Left ventricle myocardium inferior (tissue), 1 donor: ENCODE measurements at regions not wholly inside any gene's neighbourhood (a gene's known extent, or its start where the extent isn't known, plus 50 kb on each side); places are given as distances from the start of the nearest gene placed in this dataset.

Experiments
- DNase-seq: peaks from one replicate; pipeline ENCODE4 v3.0.0-alpha.2; 2020
- H3K27ac ChIP-seq: fragments of 200-600 bp; replicated peaks from 2 replicates; pipeline ENCODE4 v1.8.0; 2021
- H3K27me3 ChIP-seq: fragments of 200-600 bp; 2 replicates; pipeline ENCODE4 v1.8.0; 2021; ENCODE audit warnings: low read depth
- H3K36me3 ChIP-seq: fragments of 200-600 bp; 2 replicates; pipeline ENCODE4 v1.8.0; 2021
- H3K4me1 ChIP-seq: fragments of 200-600 bp; 2 replicates; pipeline ENCODE4 v1.8.0; 2021
- H3K4me3 ChIP-seq: fragments of 200-600 bp; 2 replicates; pipeline ENCODE4 v1.8.0; 2021; ENCODE audit warnings: mild to moderate bottlenecking, moderate library complexity
- H3K9me3 ChIP-seq: fragments of 200-600 bp; replicated peaks from 2 replicates; pipeline ENCODE4 v1.8.0; 2021
- intact Hi-C: fragments of 100-400 bp; cut with micrococcal nuclease; formaldehyde crosslinking; loops from one replicate; pipeline ENCODE4 v1.11.0; 2022
- TF ChIP-seq, protein P1 (sequence below): fragments of 200-600 bp; IDR thresholded peaks from 2 replicates; pipeline ENCODE4 v1.8.0; 2021; ENCODE audit warnings: antibody characterized with exemption, mild to moderate bottlenecking, borderline replicate concordance
- donor health status: DM: no; HTN: yes; CAD: no; lungs with severe emphysema.

DNA sequence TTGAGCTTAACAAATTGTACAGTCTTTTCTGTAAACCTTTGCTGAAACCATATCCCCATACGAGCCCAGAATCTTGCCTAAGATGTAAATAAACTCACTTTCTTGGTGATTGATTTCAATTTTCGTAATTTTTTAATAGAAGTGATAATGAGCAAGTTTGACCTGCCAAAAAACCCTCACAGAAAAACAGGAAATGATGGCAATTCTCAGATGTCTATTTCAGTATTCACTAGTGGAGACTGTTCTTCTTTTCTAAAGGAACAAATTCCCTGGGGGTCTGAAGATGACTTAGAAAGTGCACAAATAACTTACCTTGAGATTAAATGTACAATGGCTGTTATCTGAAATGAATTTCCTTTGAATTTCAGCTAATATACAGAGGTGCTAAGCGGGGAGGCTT, 116.5 kb upstream of the CMC1 start:
- TF ChIP-seq, protein P1, sequence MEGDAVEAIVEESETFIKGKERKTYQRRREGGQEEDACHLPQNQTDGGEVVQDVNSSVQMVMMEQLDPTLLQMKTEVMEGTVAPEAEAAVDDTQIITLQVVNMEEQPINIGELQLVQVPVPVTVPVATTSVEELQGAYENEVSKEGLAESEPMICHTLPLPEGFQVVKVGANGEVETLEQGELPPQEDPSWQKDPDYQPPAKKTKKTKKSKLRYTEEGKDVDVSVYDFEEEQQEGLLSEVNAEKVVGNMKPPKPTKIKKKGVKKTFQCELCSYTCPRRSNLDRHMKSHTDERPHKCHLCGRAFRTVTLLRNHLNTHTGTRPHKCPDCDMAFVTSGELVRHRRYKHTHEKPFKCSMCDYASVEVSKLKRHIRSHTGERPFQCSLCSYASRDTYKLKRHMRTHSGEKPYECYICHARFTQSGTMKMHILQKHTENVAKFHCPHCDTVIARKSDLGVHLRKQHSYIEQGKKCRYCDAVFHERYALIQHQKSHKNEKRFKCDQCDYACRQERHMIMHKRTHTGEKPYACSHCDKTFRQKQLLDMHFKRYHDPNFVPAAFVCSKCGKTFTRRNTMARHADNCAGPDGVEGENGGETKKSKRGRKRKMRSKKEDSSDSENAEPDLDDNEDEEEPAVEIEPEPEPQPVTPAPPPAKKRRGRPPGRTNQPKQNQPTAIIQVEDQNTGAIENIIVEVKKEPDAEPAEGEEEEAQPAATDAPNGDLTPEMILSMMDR = no peak
- Histone ChIP-seq H3K27ac (peak overlapping the region; percentile 63), H3K4me1 (peaks cover 20% of the 10 kb centered on the region), H3K4me3 (no peak overlapping the region), H3K9me3 (no peaks in the 10 kb centered on the region), H3K36me3 (no peaks in the 10 kb centered on the region), H3K27me3 (no peaks in the 10 kb centered on the region)
- intact Hi-C loops = no loop called here
- no peak for DNase-seq

DNA sequence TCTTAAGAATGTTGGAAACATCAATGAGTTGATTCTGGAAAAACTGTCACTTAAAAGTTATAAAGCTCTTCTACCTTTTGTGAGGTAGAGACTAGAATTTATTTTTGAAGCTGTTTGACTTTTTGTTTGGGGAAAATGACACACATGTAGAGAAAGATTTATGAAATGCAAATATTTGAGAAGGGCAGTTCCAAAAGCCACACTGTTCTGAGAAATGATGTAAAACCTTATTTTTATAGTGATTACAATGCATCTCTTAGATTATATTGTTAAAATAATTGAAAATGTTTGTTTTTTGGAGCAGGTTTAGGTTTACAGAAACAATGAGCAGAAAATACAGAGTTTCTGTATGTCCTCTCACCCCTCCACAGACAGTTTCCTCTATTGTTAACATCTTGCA, 116.1 kb upstream of the CMC1 start:
- no peak for DNase-seq
- Histone ChIP-seq H3K4me3 (no peak overlapping the region), H3K4me1 (peaks cover 20% of the 10 kb centered on the region), H3K36me3 (no peaks in the 10 kb centered on the region), H3K9me3 (no peaks in the 10 kb centered on the region), H3K27ac (peak overlapping the region; percentile 63), H3K27me3 (no peaks in the 10 kb centered on the region)
- TF ChIP-seq, protein P1 = no peak
- intact Hi-C loops = no loop called here

DNA sequence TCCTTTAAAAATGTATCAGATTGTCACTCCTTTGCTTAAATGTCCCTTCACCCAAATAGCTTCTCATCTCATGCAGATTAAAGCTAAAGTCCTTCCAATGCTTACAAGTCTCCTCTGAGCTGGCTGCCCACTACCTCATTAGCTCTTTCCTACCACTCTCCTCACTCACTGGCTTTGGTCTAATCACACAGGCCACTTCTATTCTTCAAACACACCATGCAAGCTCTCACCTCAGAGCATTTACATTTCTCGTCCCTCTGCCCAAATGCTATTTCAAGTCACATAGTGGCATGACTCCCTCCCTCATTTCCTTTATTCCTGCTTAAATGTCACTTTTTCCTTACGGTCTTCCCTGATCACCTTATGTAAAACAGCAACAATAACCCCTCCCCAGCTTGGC, 110.6 kb upstream of the CMC1 start:
- intact Hi-C loops = no loop called here
- Histone ChIP-seq H3K4me3 (no peak overlapping the region), H3K36me3 (no peaks in the 10 kb centered on the region), H3K27me3 (no peaks in the 10 kb centered on the region), H3K4me1 (no peaks in the 10 kb centered on the region), H3K9me3 (no peaks in the 10 kb centered on the region), H3K27ac (no peak overlapping the region)
- no peak for DNase-seq
- TF ChIP-seq, protein P1 = no peak

DNA sequence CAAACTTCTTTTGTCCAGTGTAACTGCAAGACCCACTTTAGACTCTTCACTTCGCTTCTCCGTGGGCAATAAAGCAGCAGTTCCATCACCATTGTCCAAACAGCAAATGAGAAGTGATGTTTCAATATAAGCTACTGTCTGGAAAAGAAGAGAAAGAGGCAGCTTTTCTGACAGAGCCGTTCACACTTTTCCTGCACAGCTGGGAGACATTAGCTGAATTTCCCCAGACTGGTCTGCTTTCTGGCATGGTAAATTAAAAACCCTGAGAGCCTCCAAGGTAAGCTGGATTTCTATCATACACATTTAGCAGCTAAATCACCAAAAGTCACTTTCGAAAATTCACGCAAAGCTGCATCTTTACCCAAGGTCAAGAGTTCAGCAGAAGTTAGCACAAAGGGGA, 108.5 kb upstream of the CMC1 start:
- TF ChIP-seq, protein P1 = no peak
- Histone ChIP-seq H3K27me3 (no peaks in the 10 kb centered on the region), H3K27ac (no peak overlapping the region), H3K4me3 (no peak overlapping the region), H3K9me3 (no peaks in the 10 kb centered on the region), H3K4me1 (no peaks in the 10 kb centered on the region), H3K36me3 (no peaks in the 10 kb centered on the region)
- intact Hi-C loops = no loop called here
- no peak for DNase-seq

DNA sequence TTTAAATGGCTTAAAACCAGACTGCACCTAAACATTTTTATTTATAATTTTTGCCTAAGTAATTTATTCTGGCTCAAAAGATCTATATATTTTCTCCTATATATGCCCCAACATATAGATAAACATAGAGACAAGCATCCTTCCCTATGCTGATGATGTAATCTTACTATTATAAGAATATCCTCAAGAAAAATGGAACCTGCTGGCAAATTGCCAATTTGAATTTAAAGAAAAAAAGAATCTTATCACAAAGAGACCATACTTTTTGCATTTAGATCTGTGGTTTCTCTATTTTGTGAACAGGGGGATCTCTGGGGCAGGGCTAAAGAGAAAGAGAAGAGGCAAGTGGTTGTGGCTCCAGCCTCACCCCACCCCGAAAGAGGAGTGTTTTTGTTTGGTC, 107.2 kb upstream of the CMC1 start:
- TF ChIP-seq, protein P1 = no peak
- intact Hi-C loops = no loop called here
- Histone ChIP-seq H3K27ac (no peak overlapping the region), H3K4me3 (no peak overlapping the region), H3K36me3 (no peaks in the 10 kb centered on the region), H3K4me1 (peaks cover 8% of the 10 kb centered on the region), H3K27me3 (no peaks in the 10 kb centered on the region), H3K9me3 (no peaks in the 10 kb centered on the region)
- no peak for DNase-seq
